Esophagus squamous epithelium (tissue), 5 donors: ENCODE measurements at regions not wholly inside any gene's neighbourhood (a gene's known extent, or its start where the extent isn't known, plus 50 kb on each side); places are given as distances from the start of the nearest gene placed in this dataset.
"Not testable (repeated sequence)": the region's sequence is repeated elsewhere in the genome, so short reads cannot be mapped to it uniquely, and the experiment has no call there.

Experiments used
- DNase-seq: peaks from one replicate; lab custom pipeline; 2025; lab: John Stamatoyannopoulos, UW
- H3K27ac ChIP-seq, 4 donors: fragments of 200-600 bp; sonication (generic); one replicate each; pipeline ENCODE4 v1.5.1; 2016 to 2019; ENCODE audit warnings: mild to moderate bottlenecking in 1 of 4
- H3K27me3 ChIP-seq, 4 donors: fragments of 200-600 bp; sonication (generic); 1 replicate in 3 of 4; 2 replicates in 1 of 4; pipeline versions ENCODE4 v1.5.1 to v1.6.0; 2017 to 2021; ENCODE audit warnings: antibody characterized with exemption in 1 of 4
- H3K36me3 ChIP-seq, 3 donors: fragments of 200-600 bp; sonication (generic); one replicate each; pipeline ENCODE4 v1.5.1; 2016 to 2019
- H3K4me1 ChIP-seq, 3 donors: fragments of 200-600 bp; sonication (generic); one replicate each; pipeline ENCODE4 v1.5.1; 2017 to 2019
- H3K4me3 ChIP-seq, 4 donors: fragments of 200-600 bp; sonication (generic); 1 replicate in 3 of 4; 2 replicates in 1 of 4; pipeline ENCODE4 v1.5.1; 2016 to 2019; ENCODE audit warnings: mild to moderate bottlenecking in 2 of 4, moderate library complexity in 1 of 4
- H3K9me3 ChIP-seq, 3 donors: fragments of 200-600 bp; sonication (generic); one replicate each; pipeline ENCODE4 v1.5.1; 2016 to 2019
- POLR2A ChIP-seq, 4 donors: fragments of 450-650 bp; IDR thresholded peaks; one replicate each; pipeline ENCODE4 v1.6.1; 2017; ENCODE audit warnings: antibody characterized with exemption in 4 of 4, mild to moderate bottlenecking in 4 of 4, moderate library complexity in 3 of 4
- WGBS, 2 donors: methylation state at CpG; one replicate each; pipeline ENCODE4 v1.1.5; 2018; 5-methylcytosine and 5-hydroxymethylcytosine counted together
- intact Hi-C: fragments of 100-400 bp; cut with DNase I; formaldehyde crosslinking; loops from one replicate; pipeline ENCODE4 v1.15.0; 2022
- TF ChIP-seq, protein P1 (sequence below), 6 experiments: fragments of 450-650 bp in 4 of 6; fragments of 200-600 bp in 2 of 6; sonication (generic) in 2 of 6; IDR thresholded peaks; one replicate each; pipeline ENCODE4 v1.5.1; 2016 to 2019; ENCODE audit warnings: antibody characterized with exemption in 6 of 6, mild to moderate bottlenecking in 4 of 6, moderate library complexity in 4 of 6
- donor health status: DM: yes; HTN: yes; CAD: no.

- TF ChIP-seq, protein P1, sequence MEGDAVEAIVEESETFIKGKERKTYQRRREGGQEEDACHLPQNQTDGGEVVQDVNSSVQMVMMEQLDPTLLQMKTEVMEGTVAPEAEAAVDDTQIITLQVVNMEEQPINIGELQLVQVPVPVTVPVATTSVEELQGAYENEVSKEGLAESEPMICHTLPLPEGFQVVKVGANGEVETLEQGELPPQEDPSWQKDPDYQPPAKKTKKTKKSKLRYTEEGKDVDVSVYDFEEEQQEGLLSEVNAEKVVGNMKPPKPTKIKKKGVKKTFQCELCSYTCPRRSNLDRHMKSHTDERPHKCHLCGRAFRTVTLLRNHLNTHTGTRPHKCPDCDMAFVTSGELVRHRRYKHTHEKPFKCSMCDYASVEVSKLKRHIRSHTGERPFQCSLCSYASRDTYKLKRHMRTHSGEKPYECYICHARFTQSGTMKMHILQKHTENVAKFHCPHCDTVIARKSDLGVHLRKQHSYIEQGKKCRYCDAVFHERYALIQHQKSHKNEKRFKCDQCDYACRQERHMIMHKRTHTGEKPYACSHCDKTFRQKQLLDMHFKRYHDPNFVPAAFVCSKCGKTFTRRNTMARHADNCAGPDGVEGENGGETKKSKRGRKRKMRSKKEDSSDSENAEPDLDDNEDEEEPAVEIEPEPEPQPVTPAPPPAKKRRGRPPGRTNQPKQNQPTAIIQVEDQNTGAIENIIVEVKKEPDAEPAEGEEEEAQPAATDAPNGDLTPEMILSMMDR (IDR thresholded peaks at IDR 0.05) = no peak
- TF ChIP-seq POLR2A (IDR thresholded peaks at IDR 0.05) = no peak
- Histone ChIP-seq H3K36me3 (no peaks in the 10 kb centered on the region), H3K4me1 (peaks cover 0 to 10% (median 3%) of the 10 kb centered on the region in 3 donors), H3K4me3 (no peak overlapping the region), H3K27ac (no peak overlapping the region), H3K27me3 (no peaks in the 10 kb centered on the region), H3K9me3 (no peaks in the 10 kb centered on the region)
- DNase-seq = no peak
- intact Hi-C loops = no loop called here
- WGBS, 2 donors = 65 to 90% methylated on average over 1 of the region's 1 CpG
These were observed 50.9 kb upstream of the MITF start for GRCh38 chr3:69688400-69688799.

DNA sequence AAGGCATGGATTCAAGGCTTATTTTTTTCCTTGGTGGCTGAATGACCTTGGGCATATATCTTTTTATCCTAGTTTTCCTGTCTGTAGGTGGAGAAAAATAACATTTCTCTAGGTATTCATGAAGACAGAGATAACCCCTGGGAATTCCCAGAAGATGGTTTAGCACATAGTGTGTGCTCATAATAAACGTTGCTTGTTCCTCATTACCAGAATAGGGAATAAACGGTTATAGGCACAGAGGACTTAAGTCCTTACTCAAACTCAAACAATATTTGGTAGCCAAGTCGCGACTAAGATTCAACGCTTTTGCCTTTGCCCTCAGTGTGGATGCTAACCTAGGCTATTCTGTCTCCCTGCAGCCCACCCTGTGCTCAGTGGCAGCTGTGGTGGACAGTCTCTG, 51.6 kb upstream of the MITF start:
- H3K27ac ChIP-seq = no peak overlapping the region
- peaks cover 0 to 14% (median 3%) of the 10 kb centered on the region in 3 donors for H3K4me1 ChIP-seq
- no peak for DNase-seq
- 85 to 88% methylated on average over 5 of the region's 5 CpGs for WGBS, 2 donors
- TF ChIP-seq POLR2A (IDR thresholded peaks at IDR 0.05) = no peak
- TF ChIP-seq, protein P1 (IDR thresholded peaks at IDR 0.05) = no peak
- intact Hi-C loops = no loop called here
- H3K4me3 ChIP-seq = no peak overlapping the region
- H3K9me3 ChIP-seq = no peaks in the 10 kb centered on the region
- no peaks in the 10 kb centered on the region for H3K27me3 ChIP-seq
- no peaks in the 10 kb centered on the region for H3K36me3 ChIP-seq

- 82 to 94% methylated on average over 3 of the region's 3 CpGs for WGBS, 2 donors
These were observed 53.2 kb upstream of the MITF start for GRCh38 chr3:69686056-69686455.

DNA sequence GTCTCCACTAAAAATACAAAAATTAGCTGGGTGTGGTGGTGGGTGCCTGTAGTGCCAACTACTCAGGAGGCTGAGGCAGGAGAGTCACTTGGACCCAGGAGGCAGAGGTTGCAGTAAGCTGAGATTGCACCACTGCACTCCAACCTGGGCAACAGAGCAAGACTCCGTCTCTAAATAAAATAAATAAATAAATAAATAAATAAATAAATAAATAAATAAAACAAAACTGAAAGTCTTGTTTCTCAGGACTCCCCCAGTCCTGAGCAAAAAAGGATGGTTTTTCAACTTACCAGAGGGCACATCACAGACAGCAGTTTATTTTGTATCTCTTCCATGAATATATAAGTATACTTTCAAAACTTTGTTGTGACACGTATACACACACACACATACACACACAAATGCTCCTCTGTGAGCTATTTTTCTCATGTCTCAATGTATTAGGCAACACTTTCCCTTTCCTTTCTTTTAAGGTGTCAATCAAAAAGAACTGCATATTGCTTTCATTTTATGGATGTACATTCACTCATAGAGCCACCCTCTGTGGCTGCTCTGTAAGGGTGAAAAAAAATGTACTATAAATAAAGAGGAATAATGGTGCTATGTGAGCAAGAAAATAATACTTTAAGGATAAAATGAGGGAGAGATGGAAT, 54.8 kb upstream of the MITF start:
- H3K4me1 ChIP-seq = peaks cover 0 to 5% (median 0%) of the 10 kb centered on the region in 3 donors
- no peak for TF ChIP-seq POLR2A (IDR thresholded peaks at IDR 0.05)
- TF ChIP-seq, protein P1 (IDR thresholded peaks at IDR 0.05) = no peak
- no peak for DNase-seq
- no peak overlapping the region for H3K4me3 ChIP-seq
- no peaks in the 10 kb centered on the region for H3K9me3 ChIP-seq
- no peak overlapping the region for H3K27ac ChIP-seq
- no peaks in the 10 kb centered on the region for H3K36me3 ChIP-seq
- intact Hi-C loops = no loop called here
- no peaks in the 10 kb centered on the region for H3K27me3 ChIP-seq
- 53 to 62% methylated on average over 2 of the region's 2 CpGs for WGBS, 2 donors

More at GRCh38 chr3:69686056-69686455, 53.2 kb upstream of the MITF start:
- intact Hi-C loops = no loop called here
- Histone ChIP-seq H3K27ac (peak overlapping the region in 2 of 4 donors; percentile 24 to 25), H3K27me3 (no peaks in the 10 kb centered on the region), H3K4me3 (no peak overlapping the region), H3K36me3 (no peaks in the 10 kb centered on the region), H3K4me1 (peaks cover 0 to 12% (median 3%) of the 10 kb centered on the region in 3 donors), H3K9me3 (no peaks in the 10 kb centered on the region)
- TF ChIP-seq POLR2A (IDR thresholded peaks at IDR 0.05) = no peak
- TF ChIP-seq, protein P1 (IDR thresholded peaks at IDR 0.05) = no peak
- DNase-seq = no peak

GRCh38 chr3:69683082-69683806, 56.0 kb upstream of the MITF start:
- intact Hi-C loops = no loop called here
- no peak overlapping the region for H3K4me3 ChIP-seq
- no peak overlapping the region for H3K27ac ChIP-seq
- DNase-seq = no peak
- no peaks in the 10 kb centered on the region for H3K9me3 ChIP-seq
- H3K36me3 ChIP-seq = no peaks in the 10 kb centered on the region
- H3K4me1 ChIP-seq = peaks cover 0 to 5% (median 0%) of the 10 kb centered on the region in 3 donors
- WGBS, 2 donors = 37 to 42% methylated on average over 4 of the region's 4 CpGs
- TF ChIP-seq, protein P1 (IDR thresholded peaks at IDR 0.05) = no peak
- TF ChIP-seq POLR2A (IDR thresholded peaks at IDR 0.05) = no peak
- no peaks in the 10 kb centered on the region for H3K27me3 ChIP-seq

GRCh38 chr3:69677456-69677855, 61.8 kb upstream of the MITF start:
- intact Hi-C loops, H3K4me3 ChIP-seq: not testable (repeated sequence)

More at GRCh38 chr3:69677456-69677855, 61.8 kb upstream of the MITF start:
- WGBS, 2 donors = no CpG with 5 or more reads among the region's 30 CpGs
- not testable (repeated sequence) for H3K4me1 ChIP-seq, H3K27ac ChIP-seq, H3K36me3 ChIP-seq, DNase-seq, H3K27me3 ChIP-seq, H3K9me3 ChIP-seq
